GM06990 (cell line): ENCODE measurements at regions not wholly inside any gene's neighbourhood (a gene's known extent, or its start where the extent isn't known, plus 50 kb on each side); places are given as distances from the start of the nearest gene placed in this dataset.

ENCODE experiments used
- DNase-seq: peaks from one replicate; pipeline ENCODE4 v3.0.0-alpha.2; 2011; ENCODE audit not compliant: insufficient read length; ENCODE audit errors: extremely low read depth
- H3K27me3 ChIP-seq: replicated peaks from 2 replicates; pipeline ENCODE4 v1.6.0; 2011; ENCODE audit warnings: low read length; ENCODE audit not compliant: control insufficient read depth, insufficient read depth
- H3K36me3 ChIP-seq: 2 replicates; pipeline ENCODE4 v1.5.1; 2011; ENCODE audit warnings: low read length; ENCODE audit not compliant: control insufficient read depth, insufficient read depth
- H3K4me3 ChIP-seq: replicated peaks from 2 replicates; pipeline ENCODE4 v1.5.1; 2011; ENCODE audit warnings: low read depth, mild to moderate bottlenecking, control low read depth, low read length
- TF ChIP-seq, protein P1 (sequence below): IDR thresholded peaks from 2 replicates; pipeline ENCODE4 v1.5.1; 2011; ENCODE audit warnings: low read length, control low read depth, mild to moderate bottlenecking, inconsistent platforms; ENCODE audit not compliant: insufficient read depth, poor library complexity, severe bottlenecking

GRCh38 chr21:16568244-16568643 lies 838.5 kb downstream of the USP25 start:
- no peak overlapping the region for H3K4me3 ChIP-seq
- DNase-seq, result no peak

GRCh38 chr21:16568661-16569060 lies 838.9 kb downstream of the USP25 start:
- TF ChIP-seq, protein P1, sequence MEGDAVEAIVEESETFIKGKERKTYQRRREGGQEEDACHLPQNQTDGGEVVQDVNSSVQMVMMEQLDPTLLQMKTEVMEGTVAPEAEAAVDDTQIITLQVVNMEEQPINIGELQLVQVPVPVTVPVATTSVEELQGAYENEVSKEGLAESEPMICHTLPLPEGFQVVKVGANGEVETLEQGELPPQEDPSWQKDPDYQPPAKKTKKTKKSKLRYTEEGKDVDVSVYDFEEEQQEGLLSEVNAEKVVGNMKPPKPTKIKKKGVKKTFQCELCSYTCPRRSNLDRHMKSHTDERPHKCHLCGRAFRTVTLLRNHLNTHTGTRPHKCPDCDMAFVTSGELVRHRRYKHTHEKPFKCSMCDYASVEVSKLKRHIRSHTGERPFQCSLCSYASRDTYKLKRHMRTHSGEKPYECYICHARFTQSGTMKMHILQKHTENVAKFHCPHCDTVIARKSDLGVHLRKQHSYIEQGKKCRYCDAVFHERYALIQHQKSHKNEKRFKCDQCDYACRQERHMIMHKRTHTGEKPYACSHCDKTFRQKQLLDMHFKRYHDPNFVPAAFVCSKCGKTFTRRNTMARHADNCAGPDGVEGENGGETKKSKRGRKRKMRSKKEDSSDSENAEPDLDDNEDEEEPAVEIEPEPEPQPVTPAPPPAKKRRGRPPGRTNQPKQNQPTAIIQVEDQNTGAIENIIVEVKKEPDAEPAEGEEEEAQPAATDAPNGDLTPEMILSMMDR, result no peak
- no peak overlapping the region for H3K4me3 ChIP-seq
- DNase-seq, result no peak
- H3K36me3 ChIP-seq, result no peaks in the 10 kb centered on the region
- H3K27me3 ChIP-seq, result no peaks in the 10 kb centered on the region

More at GRCh38 chr21:16568244-16568643, 838.5 kb downstream of the USP25 start:
- TF ChIP-seq, protein P1, result no peak
- no peaks in the 10 kb centered on the region for H3K36me3 ChIP-seq
- no peaks in the 10 kb centered on the region for H3K27me3 ChIP-seq

GRCh38 chr21:16569679-16570078 lies 839.9 kb downstream of the USP25 start:
- no peak for DNase-seq
- Histone ChIP-seq H3K27me3 (no peaks in the 10 kb centered on the region), H3K36me3 (no peaks in the 10 kb centered on the region), H3K4me3 (no peak overlapping the region)
- TF ChIP-seq, protein P1, result no peak

GRCh38 chr21:16570171-16570570 lies 840.4 kb downstream of the USP25 start:
- Histone ChIP-seq H3K4me3 (no peak overlapping the region), H3K36me3 (no peaks in the 10 kb centered on the region), H3K27me3 (no peaks in the 10 kb centered on the region)
- DNase-seq, result no peak
- TF ChIP-seq, protein P1, result no peak

DNA sequence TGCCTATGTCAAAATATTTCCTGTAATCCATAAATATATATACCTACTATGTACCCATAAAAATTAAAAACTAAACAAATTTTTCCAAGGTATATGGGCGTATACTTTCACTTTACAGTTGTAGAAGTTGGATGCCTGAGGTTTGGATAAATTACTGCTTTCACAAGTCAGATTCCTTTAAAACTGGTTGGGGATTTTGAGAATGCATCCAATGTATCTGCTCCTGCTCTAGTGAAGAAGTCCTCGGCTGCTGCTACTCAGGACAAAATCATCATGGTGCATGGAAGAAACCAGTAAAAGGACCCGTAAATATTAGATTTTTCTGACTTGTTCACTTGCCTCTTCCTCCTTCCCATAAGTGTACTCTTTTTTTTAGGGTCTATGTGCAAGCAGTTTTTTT lies 841.1 kb downstream of the USP25 start:
- TF ChIP-seq, protein P1, result no peak
- H3K27me3 ChIP-seq, result no peaks in the 10 kb centered on the region
- no peaks in the 10 kb centered on the region for H3K36me3 ChIP-seq
- no peak for DNase-seq
- H3K4me3 ChIP-seq, result no peak overlapping the region

DNA sequence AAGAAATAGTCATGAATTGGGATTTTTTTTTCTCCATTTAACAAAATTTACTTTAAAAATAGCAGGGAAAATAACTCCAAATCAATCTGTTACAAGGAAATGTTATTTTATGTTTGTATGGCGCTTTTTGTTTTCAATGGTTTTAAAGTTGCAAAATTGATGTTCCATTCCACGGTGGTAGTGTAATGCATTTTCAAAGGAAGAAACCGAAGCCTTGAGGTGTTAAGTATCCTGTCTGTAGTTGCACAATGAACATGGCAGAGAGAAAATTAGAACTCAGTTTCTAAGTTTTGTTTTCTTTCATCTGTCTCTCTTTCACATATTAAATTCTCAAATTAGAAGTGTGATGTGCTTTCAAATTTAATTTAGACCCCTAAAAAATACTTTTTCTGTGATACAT lies 841.8 kb downstream of the USP25 start:
- TF ChIP-seq, protein P1, result no peak
- Histone ChIP-seq H3K27me3 (no peaks in the 10 kb centered on the region), H3K36me3 (no peaks in the 10 kb centered on the region), H3K4me3 (no peak overlapping the region)
- DNase-seq, result no peak
